ENCODE measurements at regions not wholly inside any gene's neighbourhood (a gene's known extent, or its start where the extent isn't known, plus 50 kb on each side); places are given as distances from the start of the nearest gene placed in this dataset.

DNA sequence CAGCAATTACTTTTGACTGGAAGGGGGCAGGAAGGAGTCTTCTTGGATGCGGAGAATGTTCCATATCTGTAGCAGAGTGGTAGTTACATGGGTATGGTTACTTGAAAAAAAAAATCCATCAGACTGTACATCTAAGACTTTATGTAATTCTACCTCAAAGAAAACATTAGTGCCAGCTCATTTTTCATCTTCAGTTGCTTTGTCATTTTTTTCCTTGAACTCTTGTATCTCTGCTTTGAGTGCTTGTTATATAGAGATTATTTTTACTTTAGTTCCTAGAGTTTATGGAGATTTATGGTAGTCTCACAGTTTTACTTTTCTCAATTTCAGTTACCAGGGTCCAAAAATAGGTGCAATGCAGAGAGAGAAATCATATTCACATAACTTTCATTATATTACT lies 60.0 kb upstream of the ITSN2 start:
- no peak overlapping the region for H3K18ac ChIP-seq (ENCODE audit: low read length)
- no peak overlapping the region for H2AK5ac ChIP-seq (ENCODE audit: low read length)
- H3K27me3 ChIP-seq (ENCODE audit: insufficient read depth, low read length, poor library complexity): no peaks in the 10 kb centered on the region
- no peak overlapping the region for H3K56ac ChIP-seq (ENCODE audit: low read length)
- no peaks in the 10 kb centered on the region for H3K4me1 ChIP-seq (ENCODE audit: control insufficient read depth, low read depth, low read length)
- H3K36me3 ChIP-seq (ENCODE audit: control insufficient read depth, insufficient read depth, low read length): no peaks in the 10 kb centered on the region
- no peaks in the 10 kb centered on the region for H3K79me2 ChIP-seq (ENCODE audit: control insufficient read depth, insufficient read depth, low read length)
- H3K23ac ChIP-seq (ENCODE audit: low read length): no peak overlapping the region
- H3K9ac ChIP-seq (ENCODE audit: low read length): no peak overlapping the region
- H2BK5ac ChIP-seq (ENCODE audit: low read length): no peak overlapping the region
- H4K8ac ChIP-seq (ENCODE audit: low read depth, low read length): no peak overlapping the region
- H2BK120ac ChIP-seq (ENCODE audit: low read depth, low read length): no peak overlapping the region
- H3K79me1 ChIP-seq (ENCODE audit: low read length): no peaks in the 10 kb centered on the region
- WGBS (ENCODE audit: extremely low coverage, insufficient coverage, low lambda C conversion rate): no CpG with 5 or more reads among the region's 1 CpG
- H3K4me2 ChIP-seq (ENCODE audit: low read length): no peak overlapping the region
- H2BK15ac ChIP-seq (replicated peaks; ENCODE audit: low read depth): no peak overlapping the region
- H3K4ac ChIP-seq (ENCODE audit: low read depth, low read length): no peak overlapping the region
- DNase-seq: no peak
- H4K5ac ChIP-seq (ENCODE audit: low read length): no peak overlapping the region
- H3K27ac ChIP-seq (ENCODE audit: low read depth, low read length): no peak overlapping the region
- no peak overlapping the region for H3K4me3 ChIP-seq (ENCODE audit: low read length)

DNA sequence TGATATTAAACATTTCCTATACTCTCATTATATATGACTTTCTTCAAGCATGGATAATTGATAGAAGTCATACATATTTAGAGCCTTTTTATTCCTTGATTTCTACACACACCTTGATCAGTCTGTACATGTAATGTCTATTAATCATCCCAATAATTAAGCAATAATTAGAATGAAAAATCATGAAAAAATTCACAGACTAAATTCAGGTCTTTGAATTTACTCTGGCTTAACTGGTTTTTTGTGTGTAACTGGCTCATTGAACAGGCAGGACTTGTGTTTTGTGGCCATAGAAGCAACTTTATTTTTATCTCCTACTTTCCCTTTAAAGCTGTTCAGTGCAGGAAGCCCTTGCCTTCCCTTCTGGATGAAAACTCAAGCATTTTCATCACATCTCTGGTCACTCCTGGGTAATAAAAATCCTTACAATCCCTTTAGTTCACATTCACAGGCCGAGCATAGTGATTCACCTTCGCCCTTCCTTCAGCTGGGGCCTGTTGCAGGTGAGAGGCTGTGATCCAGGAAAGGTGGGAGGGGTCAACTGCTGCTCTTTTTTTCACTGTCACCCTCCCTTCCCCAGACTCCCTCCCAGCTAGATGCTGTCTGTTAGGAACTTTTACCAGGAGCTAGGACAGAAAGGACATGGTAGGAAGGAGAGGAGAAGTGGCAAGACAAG lies 58.0 kb upstream of the ITSN2 start:
- H3K4ac ChIP-seq (ENCODE audit: low read depth, low read length): no peak overlapping the region
- DNase-seq: peak; percentile 82
- WGBS (ENCODE audit: extremely low coverage, insufficient coverage, low lambda C conversion rate): no CpG with 5 or more reads among the region's 2 CpGs

DNA sequence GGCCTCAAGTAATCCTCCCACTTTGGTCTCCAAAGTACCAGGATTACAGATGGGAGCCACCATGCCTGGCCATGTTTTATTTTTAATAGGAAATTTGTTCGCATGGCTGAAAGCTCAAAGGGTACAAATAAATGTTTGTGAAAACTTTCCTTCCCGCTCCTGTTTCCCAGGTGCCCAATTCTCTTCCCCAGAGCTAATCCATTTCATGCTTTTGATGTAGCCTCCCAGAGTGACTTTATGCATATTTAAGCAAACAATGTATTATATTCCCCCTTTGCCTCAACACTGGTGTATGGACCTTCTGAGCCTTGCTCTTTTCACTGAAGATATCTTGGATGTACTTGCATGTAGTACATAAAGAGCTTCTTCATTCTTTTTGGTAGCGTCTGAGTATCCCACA lies 52.5 kb upstream of the ITSN2 start:
- no peak overlapping the region for H4K5ac ChIP-seq (ENCODE audit: low read length)
- H3K4ac ChIP-seq (ENCODE audit: low read depth, low read length): no peak overlapping the region
- H3K27me3 ChIP-seq (ENCODE audit: insufficient read depth, low read length, poor library complexity): no peaks in the 10 kb centered on the region
- WGBS (ENCODE audit: extremely low coverage, insufficient coverage, low lambda C conversion rate): no CpG with 5 or more reads among the region's 3 CpGs
- no peak overlapping the region for H3K56ac ChIP-seq (ENCODE audit: low read length)
- H2BK15ac ChIP-seq (replicated peaks; ENCODE audit: low read depth): no peak overlapping the region
- H3K79me1 ChIP-seq (ENCODE audit: low read length): no peaks in the 10 kb centered on the region
- H3K4me2 ChIP-seq (ENCODE audit: low read length): no peak overlapping the region
- no peak overlapping the region for H3K23ac ChIP-seq (ENCODE audit: low read length)
- H2BK5ac ChIP-seq (ENCODE audit: low read length): no peak overlapping the region
- H3K9ac ChIP-seq (ENCODE audit: low read length): no peak overlapping the region
- H3K79me2 ChIP-seq (ENCODE audit: control insufficient read depth, insufficient read depth, low read length): no peaks in the 10 kb centered on the region
- H3K27ac ChIP-seq (ENCODE audit: low read depth, low read length): no peak overlapping the region
- H3K4me3 ChIP-seq (ENCODE audit: low read length): no peak overlapping the region
- no peak overlapping the region for H4K8ac ChIP-seq (ENCODE audit: low read depth, low read length)
- no peak for DNase-seq
- H3K18ac ChIP-seq (ENCODE audit: low read length): no peak overlapping the region
- no peaks in the 10 kb centered on the region for H3K36me3 ChIP-seq (ENCODE audit: control insufficient read depth, insufficient read depth, low read length)
- no peak overlapping the region for H2AK5ac ChIP-seq (ENCODE audit: low read length)
- H3K4me1 ChIP-seq (ENCODE audit: control insufficient read depth, low read depth, low read length): no peaks in the 10 kb centered on the region
- H2BK120ac ChIP-seq (ENCODE audit: low read depth, low read length): no peak overlapping the region

More for the DNA sequence above, 58.0 kb upstream of the ITSN2 start:
- H3K56ac ChIP-seq (ENCODE audit: low read length): no peak overlapping the region
- no peak overlapping the region for H2BK15ac ChIP-seq (replicated peaks; ENCODE audit: low read depth)
- no peaks in the 10 kb centered on the region for H3K4me1 ChIP-seq (ENCODE audit: control insufficient read depth, low read depth, low read length)
- H3K9ac ChIP-seq (ENCODE audit: low read length): no peak overlapping the region
- H3K79me2 ChIP-seq (ENCODE audit: control insufficient read depth, insufficient read depth, low read length): no peaks in the 10 kb centered on the region
- no peaks in the 10 kb centered on the region for H3K36me3 ChIP-seq (ENCODE audit: control insufficient read depth, insufficient read depth, low read length)
- no peaks in the 10 kb centered on the region for H3K27me3 ChIP-seq (ENCODE audit: insufficient read depth, low read length, poor library complexity)
- H3K4me3 ChIP-seq (ENCODE audit: low read length): no peak overlapping the region
- H2BK120ac ChIP-seq (ENCODE audit: low read depth, low read length): no peak overlapping the region
- no peak overlapping the region for H3K4me2 ChIP-seq (ENCODE audit: low read length)
- no peaks in the 10 kb centered on the region for H3K79me1 ChIP-seq (ENCODE audit: low read length)
- no peak overlapping the region for H2BK5ac ChIP-seq (ENCODE audit: low read length)
- H3K27ac ChIP-seq (ENCODE audit: low read depth, low read length): no peak overlapping the region
- no peak overlapping the region for H4K5ac ChIP-seq (ENCODE audit: low read length)
- no peak overlapping the region for H3K18ac ChIP-seq (ENCODE audit: low read length)
- H2AK5ac ChIP-seq (ENCODE audit: low read length): no peak overlapping the region
- no peak overlapping the region for H4K8ac ChIP-seq (ENCODE audit: low read depth, low read length)
- no peak overlapping the region for H3K23ac ChIP-seq (ENCODE audit: low read length)

DNA sequence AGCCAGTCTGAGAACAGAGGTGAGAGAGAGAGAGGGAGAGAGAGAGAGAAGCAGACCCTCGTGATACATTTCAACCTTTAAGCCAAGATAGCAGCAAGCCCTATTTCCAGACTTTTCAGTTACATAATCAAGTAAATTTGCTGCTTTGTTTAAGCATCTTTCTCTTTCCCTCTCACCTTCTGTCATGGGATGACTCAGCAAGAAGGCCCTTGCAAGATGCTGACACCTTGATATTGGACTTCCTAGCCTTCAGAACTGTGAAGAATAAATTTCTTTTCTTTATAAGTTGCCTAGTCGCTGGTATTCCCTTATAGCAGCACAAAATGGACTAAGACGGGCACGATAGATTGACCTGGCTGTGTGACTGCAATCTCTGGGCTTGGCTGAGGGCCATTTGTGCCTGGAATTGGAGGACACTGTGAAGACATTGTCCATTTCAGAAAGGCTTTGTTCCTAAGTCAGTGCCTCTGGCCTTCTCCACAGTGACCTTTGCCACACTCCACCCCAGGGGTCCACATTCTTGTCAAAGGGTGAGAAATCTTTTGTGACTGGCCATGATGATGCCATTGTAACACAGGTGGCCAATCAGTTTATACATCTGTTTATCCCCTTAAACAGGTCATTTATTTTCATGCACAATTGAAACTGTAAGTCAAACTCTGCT lies 51.3 kb upstream of the ITSN2 start:
- no peaks in the 10 kb centered on the region for H3K27me3 ChIP-seq (ENCODE audit: insufficient read depth, low read length, poor library complexity)
- no peaks in the 10 kb centered on the region for H3K79me1 ChIP-seq (ENCODE audit: low read length)
- H3K23ac ChIP-seq (ENCODE audit: low read length): no peak overlapping the region
- H3K9ac ChIP-seq (ENCODE audit: low read length): no peak overlapping the region
- H2BK15ac ChIP-seq (replicated peaks; ENCODE audit: low read depth): no peak overlapping the region
- H3K18ac ChIP-seq (ENCODE audit: low read length): peak overlapping the region; percentile 34
- H3K27ac ChIP-seq (ENCODE audit: low read depth, low read length): no peak overlapping the region
- no peaks in the 10 kb centered on the region for H3K36me3 ChIP-seq (ENCODE audit: control insufficient read depth, insufficient read depth, low read length)
- H4K5ac ChIP-seq (ENCODE audit: low read length): no peak overlapping the region
- WGBS (ENCODE audit: extremely low coverage, insufficient coverage, low lambda C conversion rate): no CpG with 5 or more reads among the region's 4 CpGs
- no peak overlapping the region for H3K4ac ChIP-seq (ENCODE audit: low read depth, low read length)
- no peak overlapping the region for H2AK5ac ChIP-seq (ENCODE audit: low read length)
- H3K4me1 ChIP-seq (ENCODE audit: control insufficient read depth, low read depth, low read length): no peaks in the 10 kb centered on the region
- no peak overlapping the region for H3K56ac ChIP-seq (ENCODE audit: low read length)
- H3K4me2 ChIP-seq (ENCODE audit: low read length): no peak overlapping the region
- no peak overlapping the region for H4K8ac ChIP-seq (ENCODE audit: low read depth, low read length)
- peak; percentile 87 for DNase-seq
- no peak overlapping the region for H2BK5ac ChIP-seq (ENCODE audit: low read length)
- H2BK120ac ChIP-seq (ENCODE audit: low read depth, low read length): no peak overlapping the region
- no peaks in the 10 kb centered on the region for H3K79me2 ChIP-seq (ENCODE audit: control insufficient read depth, insufficient read depth, low read length)
- H3K4me3 ChIP-seq (ENCODE audit: low read length): no peak overlapping the region

DNA sequence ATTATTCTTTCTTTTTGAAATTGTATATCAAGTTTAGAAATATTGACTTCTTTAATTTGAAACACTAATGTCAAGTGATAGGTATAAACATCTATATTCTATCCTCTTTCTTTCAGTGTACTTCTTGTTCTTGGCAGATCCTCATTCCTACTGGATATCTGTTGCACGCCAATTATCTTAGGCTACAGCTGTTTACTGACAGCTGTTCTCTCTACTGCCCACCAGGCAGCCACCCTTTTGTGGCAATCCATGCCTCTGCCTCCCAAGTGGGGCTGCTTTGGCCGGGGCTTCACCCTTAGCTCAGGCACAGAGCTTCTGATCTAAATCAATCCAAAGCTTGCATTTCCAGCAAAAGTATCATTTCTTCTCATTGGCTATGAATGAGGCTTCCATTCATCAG lies 50.6 kb upstream of the ITSN2 start:
- H4K8ac ChIP-seq (ENCODE audit: low read depth, low read length): no peak overlapping the region
- no peak for DNase-seq
- no peak overlapping the region for H3K4me2 ChIP-seq (ENCODE audit: low read length)
- H3K4me3 ChIP-seq (ENCODE audit: low read length): no peak overlapping the region
- no CpG with 5 or more reads among the region's 2 CpGs for WGBS (ENCODE audit: extremely low coverage, insufficient coverage, low lambda C conversion rate)
- peak overlapping the region; percentile 34 for H3K18ac ChIP-seq (ENCODE audit: low read length)
- no peak overlapping the region for H3K9ac ChIP-seq (ENCODE audit: low read length)
- no peak overlapping the region for H4K5ac ChIP-seq (ENCODE audit: low read length)
- peak overlapping the region; percentile 78 for H2BK15ac ChIP-seq (replicated peaks; ENCODE audit: low read depth)
- H3K56ac ChIP-seq (ENCODE audit: low read length): no peak overlapping the region
- no peak overlapping the region for H2BK120ac ChIP-seq (ENCODE audit: low read depth, low read length)
- no peaks in the 10 kb centered on the region for H3K79me1 ChIP-seq (ENCODE audit: low read length)
- no peak overlapping the region for H2AK5ac ChIP-seq (ENCODE audit: low read length)
- no peaks in the 10 kb centered on the region for H3K4me1 ChIP-seq (ENCODE audit: control insufficient read depth, low read depth, low read length)
- H3K27ac ChIP-seq (ENCODE audit: low read depth, low read length): no peak overlapping the region
- no peak overlapping the region for H3K4ac ChIP-seq (ENCODE audit: low read depth, low read length)
- H2BK5ac ChIP-seq (ENCODE audit: low read length): no peak overlapping the region
- H3K79me2 ChIP-seq (ENCODE audit: control insufficient read depth, insufficient read depth, low read length): no peaks in the 10 kb centered on the region
- no peaks in the 10 kb centered on the region for H3K36me3 ChIP-seq (ENCODE audit: control insufficient read depth, insufficient read depth, low read length)
- no peaks in the 10 kb centered on the region for H3K27me3 ChIP-seq (ENCODE audit: insufficient read depth, low read length, poor library complexity)
- H3K23ac ChIP-seq (ENCODE audit: low read length): no peak overlapping the region
